Activated CD8-positive, alpha-beta memory T cell treated with anti-CD3 and anti-CD28 coated beads, Interleukin-2, amount 50 U/mL, for 24 hours (primary cell): ENCODE measurements at regions not wholly inside any gene's neighbourhood (a gene's known extent, or its start where the extent isn't known, plus 50 kb on each side); places are given as distances from the start of the nearest gene placed in this dataset.
"Not testable (repeated sequence)": the region's sequence is repeated elsewhere in the genome, so short reads cannot be mapped to it uniquely, and the experiment has no call there.

Experiments used
- DNase-seq: peaks from one replicate; pipeline ENCODE4 v3.0.0-alpha.2; 2020; ENCODE audit errors: extremely low read depth

- no peak for DNase-seq
Measured at GRCh38 chr4:118410138-118410537, 57.3 kb upstream of the PRSS12 start.

DNA sequence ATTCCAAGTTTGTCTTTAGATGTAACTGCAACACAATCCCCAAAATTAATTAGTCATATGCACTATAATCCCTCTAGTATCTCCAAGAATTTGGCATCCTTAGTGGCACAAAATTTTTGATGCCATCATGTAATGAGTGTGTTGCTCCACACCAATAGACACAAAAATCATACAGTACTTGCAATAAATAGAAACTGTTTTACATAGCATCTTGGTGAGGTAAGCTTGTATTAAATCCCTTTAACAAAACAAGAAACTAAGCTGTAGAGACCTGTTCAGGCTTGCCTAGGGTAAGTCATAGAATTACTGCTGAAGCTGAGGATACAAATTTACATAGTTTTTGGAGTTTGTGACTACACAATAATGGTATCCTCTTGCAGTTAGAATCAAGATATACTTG is 64.5 kb upstream of the PRSS12 start:
- DNase-seq: no peak

DNA sequence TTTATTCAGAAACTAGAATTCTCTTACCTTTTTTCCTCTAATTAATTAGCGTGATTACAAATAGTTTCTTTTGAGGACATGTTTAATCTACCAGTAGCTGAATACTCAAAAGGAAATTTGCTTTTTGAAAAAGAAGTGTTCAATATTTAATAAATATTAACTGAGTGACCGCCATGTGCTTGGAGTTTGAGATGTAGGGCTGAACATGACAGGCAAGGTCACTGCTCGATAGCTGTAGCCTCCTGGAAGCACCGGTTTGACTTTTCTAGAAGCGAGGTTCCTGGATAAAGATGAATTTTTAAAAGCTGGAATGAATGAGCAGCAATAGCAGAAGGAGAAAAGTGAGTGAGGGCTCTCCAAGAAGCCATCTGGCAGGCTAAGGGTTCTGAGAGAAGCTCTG is 65.0 kb upstream of the PRSS12 start:
- not testable (repeated sequence) for DNase-seq

DNA sequence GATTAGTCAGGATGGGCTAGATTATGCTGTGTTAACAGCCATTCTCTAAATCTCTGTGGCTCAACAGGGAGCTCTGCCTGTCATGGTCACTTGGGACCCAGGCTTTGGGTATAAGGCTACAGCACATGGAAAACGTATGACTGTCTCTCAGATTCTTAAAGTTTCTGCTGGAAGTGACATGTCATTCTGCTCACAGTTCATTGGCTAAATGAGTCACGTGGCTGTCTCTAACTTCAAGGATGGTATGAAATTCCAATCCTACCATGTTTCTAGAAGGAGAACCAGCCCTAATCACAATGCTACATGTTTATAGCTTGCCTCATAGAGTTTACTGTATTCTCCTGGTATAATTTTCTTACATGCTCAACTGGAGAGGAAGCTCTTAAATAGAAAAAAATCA is 65.6 kb upstream of the PRSS12 start:
- DNase-seq: not testable (repeated sequence)

DNA sequence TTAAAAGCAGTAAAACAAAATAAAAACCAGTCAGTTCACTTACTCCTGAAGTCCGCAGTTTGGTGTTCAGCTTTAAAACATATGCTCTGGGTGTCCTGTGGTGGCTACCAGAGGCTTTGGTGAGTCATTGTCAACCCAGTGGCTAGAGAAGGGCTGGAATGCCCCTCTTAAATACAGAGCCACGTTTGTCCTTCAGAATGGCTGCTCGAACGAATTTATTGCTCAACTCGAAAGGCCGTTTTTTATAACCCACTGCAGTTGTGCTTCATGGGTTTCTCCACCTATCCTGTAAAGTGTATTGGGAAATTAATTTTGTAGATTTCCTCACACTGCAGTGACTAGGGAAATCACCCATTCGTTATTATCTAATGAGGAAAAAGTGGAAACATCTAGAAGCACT is 66.8 kb upstream of the PRSS12 start:
- not testable (repeated sequence) for DNase-seq

- DNase-seq: not testable (repeated sequence)
Measured at GRCh38 chr4:118424062-118424461, 71.3 kb upstream of the PRSS12 start.

DNA sequence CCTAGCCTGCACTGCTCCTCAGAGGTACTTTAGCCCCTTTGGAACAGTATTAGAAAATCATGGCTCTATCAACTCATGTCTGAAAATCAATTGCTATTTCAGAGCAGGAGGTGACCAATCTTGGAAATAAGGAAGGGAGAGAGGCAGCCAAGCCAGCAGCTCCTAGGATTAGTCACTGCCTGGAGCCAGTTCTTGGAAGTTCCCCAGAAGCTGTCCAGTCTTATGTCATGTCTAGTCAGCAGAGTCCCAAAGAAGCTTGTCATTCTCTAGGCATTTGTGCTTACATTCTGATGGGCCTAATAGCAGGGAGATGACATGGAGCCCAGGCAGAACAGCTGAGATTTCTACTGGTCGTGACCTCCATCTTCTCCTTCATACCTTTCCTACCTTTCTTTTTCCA is 76.1 kb upstream of the PRSS12 start:
- DNase-seq: not testable (repeated sequence)

DNA sequence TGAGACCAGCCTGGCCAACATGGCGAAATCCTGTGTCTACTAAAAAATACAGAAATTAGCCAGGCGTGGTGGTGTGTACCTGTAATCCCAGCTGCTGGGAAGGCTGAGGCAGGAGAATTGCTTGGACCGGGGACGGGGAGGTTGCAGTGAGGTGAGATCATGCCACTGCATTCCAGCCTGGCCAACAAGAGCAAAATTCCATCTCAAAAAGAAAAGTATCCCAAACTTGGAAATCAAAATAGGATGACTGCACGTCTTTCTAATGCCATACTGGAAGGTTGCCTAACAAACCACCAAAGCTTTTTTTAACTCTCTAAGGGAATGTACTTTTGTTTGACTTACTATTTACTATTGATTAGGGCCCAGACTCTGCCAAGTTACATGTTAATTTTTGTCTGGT is 79.6 kb upstream of the PRSS12 start:
- DNase-seq: not testable (repeated sequence)

DNA sequence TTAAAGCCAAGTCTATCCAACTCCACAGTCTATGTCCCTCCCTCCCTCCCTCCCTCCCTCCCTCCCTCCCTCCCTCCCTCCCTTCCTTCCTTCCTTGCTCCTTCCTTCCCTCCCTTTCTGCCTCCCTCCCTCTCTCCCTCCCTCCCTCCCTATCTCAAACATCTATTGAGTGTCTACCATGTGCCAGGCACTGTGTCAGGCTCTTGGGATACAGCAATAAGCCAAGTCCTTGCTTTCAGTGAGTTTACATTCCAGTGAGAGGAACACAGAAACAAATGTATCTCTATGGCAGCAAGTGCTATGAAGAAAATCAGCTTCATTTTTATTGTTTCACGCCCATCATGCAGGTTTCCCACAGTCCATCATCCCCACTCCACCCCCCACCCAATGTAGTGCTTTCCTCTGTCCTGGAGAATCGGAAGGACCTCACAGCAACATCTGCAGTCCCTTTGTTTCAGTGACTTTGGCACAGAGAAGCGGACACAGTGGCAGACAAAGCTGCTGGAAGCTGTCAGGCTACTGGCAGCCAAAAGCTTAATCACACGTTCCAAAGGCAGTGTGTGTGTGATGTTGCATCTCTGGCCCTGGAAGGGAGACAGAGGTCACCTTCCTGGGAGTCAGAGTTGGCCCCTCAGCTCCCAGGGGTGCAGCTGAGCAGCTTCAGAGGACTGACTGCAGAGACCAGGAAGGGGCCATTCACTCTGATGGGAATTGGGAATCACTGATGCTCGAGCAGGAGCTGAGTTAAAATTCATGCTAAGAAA is 81.0 kb upstream of the PRSS12 start:
- DNase-seq: not testable (repeated sequence)

GRCh38 chr4:118435415-118435814 is 82.6 kb upstream of the PRSS12 start:
- DNase-seq: not testable (repeated sequence)

DNA sequence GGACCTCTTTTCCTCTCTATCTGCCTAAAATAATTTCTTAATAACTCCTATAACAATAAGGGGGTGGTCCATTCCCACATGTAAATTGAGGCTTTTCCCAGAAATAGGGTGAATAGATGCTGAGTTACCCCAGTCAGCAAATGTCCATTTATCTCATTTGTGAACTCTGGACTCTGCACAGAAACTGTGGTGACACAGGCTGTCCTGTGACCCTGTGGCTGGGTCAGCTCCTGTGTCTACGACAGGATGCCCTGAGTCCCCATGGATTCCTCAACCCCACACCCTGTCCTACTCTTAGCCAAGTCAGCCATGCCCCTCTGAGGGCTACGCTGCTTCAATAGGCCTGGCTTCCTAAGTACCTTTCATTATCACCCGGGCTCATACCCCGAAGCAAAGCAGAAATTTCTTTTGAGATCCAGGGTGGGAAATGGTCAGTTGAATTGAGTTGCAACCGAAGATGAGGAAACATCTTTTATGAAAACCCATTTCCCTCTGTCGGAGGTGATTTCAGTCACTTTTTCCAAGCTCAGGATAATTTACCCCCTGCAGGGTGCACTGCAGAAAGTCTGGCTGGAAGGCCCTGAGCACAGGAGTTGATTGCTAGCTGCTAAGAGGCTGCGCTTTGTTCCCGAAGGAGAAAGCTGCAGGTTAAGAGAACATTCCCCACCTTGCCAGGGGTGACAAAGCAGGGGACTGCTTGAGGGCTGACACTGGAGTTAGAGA is 89.5 kb upstream of the PRSS12 start:
- not testable (repeated sequence) for DNase-seq

GRCh38 chr4:118447397-118447796 is 94.6 kb upstream of the PRSS12 start:
- not testable (repeated sequence) for DNase-seq

DNA sequence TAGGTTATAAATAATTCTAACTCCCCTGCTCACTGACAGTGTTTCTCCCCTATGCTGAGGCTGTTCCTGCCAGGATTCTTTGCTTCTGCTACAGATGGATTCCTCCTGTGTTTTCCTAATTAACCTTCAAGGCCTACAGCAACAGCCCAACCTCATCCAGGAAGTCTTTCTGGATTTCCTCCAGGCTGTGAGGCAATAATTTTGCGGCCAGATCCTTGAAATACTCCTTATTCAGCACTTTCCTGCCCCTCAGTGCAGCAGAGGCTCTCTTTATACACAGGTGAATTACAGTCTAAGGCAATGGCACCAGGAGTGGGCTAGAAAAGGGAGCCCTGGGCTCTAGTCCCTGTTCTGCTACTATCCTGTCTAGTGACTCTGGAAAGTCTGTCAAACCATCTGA is 102.1 kb upstream of the PRSS12 start:
- DNase-seq: not testable (repeated sequence)

GRCh38 chr4:118461435-118461834 is 108.6 kb upstream of the PRSS12 start:
- DNase-seq: not testable (repeated sequence)

DNA sequence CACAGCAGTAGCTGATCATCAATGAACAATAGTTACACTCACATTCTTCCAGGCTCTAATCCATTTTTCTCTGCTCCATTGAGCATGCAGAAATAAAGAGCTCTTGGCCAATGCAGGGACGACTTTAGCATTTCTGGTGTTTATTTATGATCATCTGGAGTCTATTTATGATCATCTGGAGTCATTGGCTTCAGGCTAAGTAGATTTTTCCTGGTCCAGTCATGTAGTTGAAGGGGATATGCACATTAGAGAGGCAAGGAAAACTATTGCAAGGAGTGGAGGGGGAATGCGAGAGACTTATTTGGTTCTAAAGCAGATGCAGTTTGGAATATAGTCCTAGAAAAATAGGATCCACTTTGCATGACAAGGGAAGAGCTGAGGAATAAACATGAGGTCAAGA is 113.0 kb upstream of the PRSS12 start:
- not testable (repeated sequence) for DNase-seq

- DNase-seq: not testable (repeated sequence)
Measured at GRCh38 chr4:118474001-118474626, 121.3 kb upstream of the PRSS12 start.

- not testable (repeated sequence) for DNase-seq
Measured at GRCh38 chr4:118474771-118475170, 122.0 kb upstream of the PRSS12 start.

GRCh38 chr4:118475901-118476300 is 123.1 kb upstream of the PRSS12 start:
- not testable (repeated sequence) for DNase-seq

- DNase-seq: not testable (repeated sequence)
Measured at GRCh38 chr4:118477826-118478225, 125.0 kb upstream of the PRSS12 start.

DNA sequence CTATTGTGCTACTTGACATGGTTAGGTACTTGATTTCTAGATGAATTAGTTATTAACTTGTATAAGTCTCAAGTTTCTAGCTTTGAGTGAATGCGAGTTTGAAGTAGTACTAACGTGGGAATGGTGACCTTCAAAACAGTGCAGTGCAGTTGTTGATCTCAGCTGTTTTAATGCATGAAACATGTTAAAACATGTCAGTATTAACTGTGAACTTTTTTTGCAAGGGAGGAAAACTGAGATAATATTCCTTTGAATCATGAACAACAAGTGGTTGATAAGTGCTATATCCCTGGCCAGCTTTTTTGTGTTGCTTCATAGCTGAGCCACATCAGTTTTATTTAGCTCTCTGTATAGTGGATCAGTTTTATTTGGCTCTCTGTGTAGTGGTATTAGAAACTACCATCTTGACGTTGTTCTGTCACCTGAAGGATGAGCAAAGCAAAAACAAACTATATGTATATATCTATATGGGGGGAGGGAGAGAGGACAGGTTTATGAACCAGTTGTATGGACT is 133.1 kb upstream of the PRSS12 start:
- DNase-seq: not testable (repeated sequence)

GRCh38 chr4:118492963-118493362 is 140.2 kb upstream of the PRSS12 start:
- not testable (repeated sequence) for DNase-seq

- not testable (repeated sequence) for DNase-seq
Measured at GRCh38 chr4:118494437-118494836, 141.6 kb upstream of the PRSS12 start.
